ENCODE measurements at regions not wholly inside any gene's neighbourhood (a gene's known extent, or its start where the extent isn't known, plus 50 kb on each side); places are given as distances from the start of the nearest gene placed in this dataset.
"Not testable (repeated sequence)": the region's sequence is repeated elsewhere in the genome, so short reads cannot be mapped to it uniquely, and the experiment has no call there.

DNA sequence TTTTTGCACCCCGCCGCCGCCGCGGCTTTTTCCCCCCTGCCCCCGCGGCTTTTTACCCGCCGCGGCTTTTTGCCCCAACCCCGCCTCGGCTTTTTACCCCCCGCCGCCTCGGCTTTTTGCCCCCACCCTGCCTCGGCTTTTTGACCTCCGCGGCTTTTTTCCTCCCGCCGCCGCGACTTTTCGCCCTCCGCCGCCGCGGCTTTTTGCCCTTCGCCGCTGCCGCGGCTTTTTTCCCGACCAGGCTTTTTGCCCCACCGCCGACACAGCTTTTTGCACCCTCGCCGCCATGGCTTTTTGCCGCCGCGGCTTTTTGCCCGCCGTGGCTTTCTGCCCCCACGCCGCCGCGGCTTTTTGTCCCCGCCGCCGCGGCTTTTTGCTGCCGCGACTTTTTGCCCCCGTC, 137.0 kb upstream of the TP53TG3D start:
- no peak for TF ChIP-seq CTCF (IDR thresholded peaks at IDR 0.05; ENCODE audit: borderline replicate concordance, insufficient read depth, low read depth, low read length)
- H3K4me3 ChIP-seq (ENCODE audit: low read depth, low read length) = peak overlapping the region; percentile 40

DNA sequence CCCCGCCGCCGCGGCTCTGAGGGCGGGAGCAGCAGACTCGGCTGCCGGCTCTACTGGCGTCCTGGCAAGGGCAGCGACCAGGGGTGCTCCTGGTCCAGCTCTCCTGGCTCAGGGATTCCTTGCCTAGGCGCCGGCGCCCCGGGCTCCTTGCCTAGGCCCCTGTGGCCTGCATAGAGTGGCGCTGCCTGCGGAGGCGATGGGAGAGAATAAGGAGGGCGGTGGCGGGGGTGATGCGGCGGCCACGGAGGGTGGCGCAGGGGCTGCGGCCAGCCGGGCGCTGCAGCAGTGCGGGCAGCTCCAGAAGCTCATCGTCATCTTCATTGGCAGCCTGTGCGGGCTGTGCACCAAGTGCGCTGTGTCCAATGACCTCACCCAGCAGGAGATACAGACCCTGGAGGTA, 136.6 kb upstream of the TP53TG3D start:
- not testable (repeated sequence) for H3K4me3 ChIP-seq (ENCODE audit: low read depth, low read length)

DNA sequence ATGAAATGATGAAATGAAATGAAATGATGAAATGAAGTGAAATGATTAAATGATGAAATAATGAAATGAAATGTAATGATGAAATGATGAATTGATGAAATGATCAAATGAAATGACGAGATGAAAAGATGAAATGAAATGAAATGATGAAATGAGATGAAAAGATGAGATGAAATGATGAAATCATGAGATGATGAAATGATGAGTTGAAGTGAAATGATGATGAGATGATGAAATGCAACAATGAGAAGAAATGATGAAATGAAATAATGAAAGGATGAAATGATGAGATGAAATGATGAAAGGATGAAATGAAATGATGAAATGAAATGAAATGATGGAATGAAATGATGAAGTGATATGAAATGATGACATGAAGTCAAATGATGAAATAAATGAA, 132.7 kb upstream of the TP53TG3D start:
- H3K4me3 ChIP-seq (ENCODE audit: low read depth, low read length) = not testable (repeated sequence)

GRCh38 chr16:32120779-32121178, 132.3 kb upstream of the TP53TG3D start:
- H3K4me3 ChIP-seq (ENCODE audit: low read depth, low read length) = not testable (repeated sequence)

GRCh38 chr16:32121273-32121900, 131.7 kb upstream of the TP53TG3D start:
- not testable (repeated sequence) for H3K4me3 ChIP-seq (ENCODE audit: low read depth, low read length)

GRCh38 chr16:32152434-32152833, 100.7 kb upstream of the TP53TG3D start:
- not testable (repeated sequence) for H3K4me3 ChIP-seq (ENCODE audit: low read depth, low read length)

DNA sequence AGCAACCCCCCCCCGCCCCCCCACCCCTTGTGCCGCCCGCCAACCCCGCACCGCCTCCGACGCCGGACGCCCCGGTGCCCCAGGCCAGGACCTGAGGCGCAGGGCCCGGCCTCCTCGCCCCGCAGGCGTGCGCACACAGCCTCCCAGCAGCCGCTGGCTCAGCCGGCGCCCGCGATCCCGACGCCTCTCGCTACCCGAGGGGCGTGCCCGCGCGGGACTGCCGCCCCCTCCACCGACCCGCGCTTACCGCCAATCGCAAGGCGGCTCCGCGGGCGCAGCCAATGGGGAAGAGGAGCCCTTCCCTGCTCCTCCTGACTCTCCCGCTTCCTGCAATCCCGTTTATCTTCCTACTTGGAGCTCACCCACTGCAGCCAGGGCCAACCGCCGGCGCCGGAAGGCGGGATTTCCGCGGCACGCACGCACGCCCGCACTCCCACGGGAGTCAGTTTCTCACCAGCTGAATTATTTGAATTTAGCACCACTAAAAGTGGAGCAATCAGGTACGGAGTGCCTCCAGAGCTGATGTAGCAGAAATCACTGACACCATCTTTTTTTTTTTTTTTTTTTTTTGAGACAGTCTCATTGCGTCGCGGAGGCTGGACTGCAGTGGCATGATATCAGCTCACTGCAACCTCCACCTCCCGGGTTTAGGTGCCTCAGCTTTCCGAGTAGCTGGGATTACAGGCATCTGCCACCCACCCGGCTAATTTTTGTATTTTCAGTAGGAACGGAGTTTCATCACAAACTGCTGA, 65.0 kb upstream of the TP53TG3D start:
- H3K4me3 ChIP-seq (ENCODE audit: low read depth, low read length) = not testable (repeated sequence)

- H3K4me3 ChIP-seq (ENCODE audit: low read depth, low read length) = not testable (repeated sequence)
These were observed 50.5 kb upstream of the TP53TG3D start for GRCh38 chr16:32202585-32202984.
